Coronary artery (tissue), 2 donors: ENCODE measurements at regions not wholly inside any gene's neighbourhood (a gene's known extent, or its start where the extent isn't known, plus 50 kb on each side); places are given as distances from the start of the nearest gene placed in this dataset.

Experiments used
- DNase-seq: peaks from one replicate; pipeline ENCODE4 v3.0.0-alpha.2; 2017; ENCODE audit warnings: low spot score
- H3K27ac ChIP-seq, 2 donors: fragments of 200-600 bp; sonication (generic); one replicate each; pipeline ENCODE4 v1.5.1; 2016 to 2019
- H3K4me3 ChIP-seq: fragments of 200-600 bp; sonication (generic); 2 replicates; pipeline ENCODE4 v1.5.1; 2016; ENCODE audit warnings: mild to moderate bottlenecking, moderate library complexity
- TF ChIP-seq, protein P1 (sequence below): fragments of 200-600 bp; sonication (generic); IDR thresholded peaks from one replicate; pipeline ENCODE4 v1.5.1; 2019; ENCODE audit warnings: antibody characterized with exemption

DNA sequence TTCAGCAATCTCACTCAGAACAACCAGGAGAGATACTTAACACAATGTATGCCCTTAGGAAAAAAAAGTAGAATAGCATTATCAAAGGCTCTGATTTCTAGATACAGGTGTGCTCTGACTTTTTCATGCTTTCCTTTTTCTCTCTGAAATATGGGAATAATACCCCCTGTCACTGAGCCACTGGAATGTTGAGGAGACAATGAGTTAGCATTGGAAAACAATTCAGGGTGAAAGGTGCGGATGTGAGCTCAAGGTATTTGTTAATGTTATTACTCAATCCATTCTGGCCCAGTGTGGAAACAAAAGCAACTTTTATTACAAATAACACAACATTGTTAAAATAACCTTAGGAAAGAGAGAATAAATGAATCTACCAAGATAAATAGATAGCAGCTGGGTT, 228.0 kb downstream of the IKZF2 start:
- Histone ChIP-seq H3K4me3 (no peak overlapping the region), H3K27ac (no peak overlapping the region)
- TF ChIP-seq, protein P1, sequence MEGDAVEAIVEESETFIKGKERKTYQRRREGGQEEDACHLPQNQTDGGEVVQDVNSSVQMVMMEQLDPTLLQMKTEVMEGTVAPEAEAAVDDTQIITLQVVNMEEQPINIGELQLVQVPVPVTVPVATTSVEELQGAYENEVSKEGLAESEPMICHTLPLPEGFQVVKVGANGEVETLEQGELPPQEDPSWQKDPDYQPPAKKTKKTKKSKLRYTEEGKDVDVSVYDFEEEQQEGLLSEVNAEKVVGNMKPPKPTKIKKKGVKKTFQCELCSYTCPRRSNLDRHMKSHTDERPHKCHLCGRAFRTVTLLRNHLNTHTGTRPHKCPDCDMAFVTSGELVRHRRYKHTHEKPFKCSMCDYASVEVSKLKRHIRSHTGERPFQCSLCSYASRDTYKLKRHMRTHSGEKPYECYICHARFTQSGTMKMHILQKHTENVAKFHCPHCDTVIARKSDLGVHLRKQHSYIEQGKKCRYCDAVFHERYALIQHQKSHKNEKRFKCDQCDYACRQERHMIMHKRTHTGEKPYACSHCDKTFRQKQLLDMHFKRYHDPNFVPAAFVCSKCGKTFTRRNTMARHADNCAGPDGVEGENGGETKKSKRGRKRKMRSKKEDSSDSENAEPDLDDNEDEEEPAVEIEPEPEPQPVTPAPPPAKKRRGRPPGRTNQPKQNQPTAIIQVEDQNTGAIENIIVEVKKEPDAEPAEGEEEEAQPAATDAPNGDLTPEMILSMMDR, result no peak
- DNase-seq, result no peak

DNA sequence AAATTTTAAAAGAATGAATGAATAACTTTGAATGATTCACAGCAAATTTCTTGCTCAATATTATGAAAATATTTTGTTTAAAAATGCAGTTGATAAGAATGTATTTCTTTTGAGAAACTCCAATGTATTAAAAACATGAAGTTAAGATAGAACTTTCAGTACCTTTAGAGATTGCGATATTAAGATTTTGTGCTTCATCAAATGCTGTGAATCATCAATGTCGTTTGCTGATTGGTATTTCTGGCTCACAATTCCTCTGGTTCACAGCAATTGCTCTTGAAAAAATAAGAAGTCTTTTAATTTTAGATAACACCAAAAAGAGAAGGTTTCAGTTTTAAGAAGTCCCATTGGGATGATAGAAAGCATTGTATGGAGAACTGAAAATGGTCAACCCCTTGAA, 228.7 kb downstream of the IKZF2 start:
- no peak for DNase-seq

DNA sequence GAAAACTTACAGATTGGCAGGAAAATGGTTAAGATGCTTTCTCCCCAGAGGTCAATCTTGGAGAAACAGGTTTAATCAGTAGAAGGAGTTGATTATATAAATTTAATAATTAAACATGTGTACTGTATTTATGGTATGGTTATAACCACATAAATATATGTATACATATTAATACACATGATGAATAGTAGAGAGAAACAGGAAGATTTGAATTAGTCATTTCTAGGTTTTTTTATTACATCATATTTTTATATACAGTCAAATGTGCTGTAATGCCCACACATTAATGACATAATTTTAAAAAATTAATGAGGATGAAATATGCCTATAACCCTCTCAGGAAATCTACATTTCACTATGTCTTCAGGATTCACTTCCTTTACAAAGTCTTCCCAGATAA, 229.7 kb downstream of the IKZF2 start:
- H3K4me3 ChIP-seq, result no peak overlapping the region
- no peak overlapping the region for H3K27ac ChIP-seq
- TF ChIP-seq, protein P1, result no peak
- no peak for DNase-seq

More for the DNA sequence above, 228.7 kb downstream of the IKZF2 start:
- no peak overlapping the region for H3K4me3 ChIP-seq
- TF ChIP-seq, protein P1, result no peak
- no peak overlapping the region for H3K27ac ChIP-seq

DNA sequence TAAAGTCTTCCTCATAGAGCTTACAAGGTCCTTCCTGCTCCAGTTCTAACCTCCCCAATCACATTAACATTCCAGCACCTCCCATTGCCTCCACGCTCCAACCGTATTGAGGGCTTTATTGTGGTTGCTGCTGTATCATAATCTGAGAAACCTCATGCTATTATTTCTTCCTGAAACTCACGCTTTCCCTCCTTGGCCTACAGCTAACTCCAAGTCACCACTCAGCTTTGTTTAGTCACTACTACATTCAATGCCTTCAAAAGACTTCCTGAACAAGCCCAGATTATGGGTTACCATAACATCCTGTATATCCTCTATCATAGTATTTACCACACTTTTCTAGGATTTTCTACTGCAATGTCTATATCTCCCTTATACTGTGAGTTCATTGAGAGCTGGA, 230.4 kb downstream of the IKZF2 start:
- TF ChIP-seq, protein P1, result no peak
- Histone ChIP-seq H3K27ac (no peak overlapping the region), H3K4me3 (no peak overlapping the region)
- DNase-seq, result no peak

DNA sequence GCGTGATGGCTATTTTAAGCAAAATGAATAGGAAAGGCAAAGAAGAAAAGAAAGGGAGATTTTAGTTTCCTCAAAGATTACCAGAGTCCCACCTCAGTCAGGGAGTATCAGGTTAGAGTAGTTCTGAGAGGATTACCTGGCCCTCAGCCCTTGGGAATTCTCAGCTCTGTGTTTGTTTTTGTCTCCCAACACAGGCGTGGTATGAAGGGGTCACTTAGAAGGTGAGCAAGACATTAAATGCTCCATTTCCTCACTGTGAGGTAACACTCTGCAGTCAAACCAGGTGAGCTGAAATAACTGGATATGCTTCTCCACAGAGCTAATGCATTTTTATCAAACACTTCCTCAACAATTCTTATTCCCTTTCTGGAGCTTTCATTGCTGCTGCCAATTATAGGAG, 232.2 kb downstream of the IKZF2 start:
- H3K4me3 ChIP-seq, result no peak overlapping the region
- TF ChIP-seq, protein P1, result no peak
- H3K27ac ChIP-seq, result no peak overlapping the region
- no peak for DNase-seq

DNA sequence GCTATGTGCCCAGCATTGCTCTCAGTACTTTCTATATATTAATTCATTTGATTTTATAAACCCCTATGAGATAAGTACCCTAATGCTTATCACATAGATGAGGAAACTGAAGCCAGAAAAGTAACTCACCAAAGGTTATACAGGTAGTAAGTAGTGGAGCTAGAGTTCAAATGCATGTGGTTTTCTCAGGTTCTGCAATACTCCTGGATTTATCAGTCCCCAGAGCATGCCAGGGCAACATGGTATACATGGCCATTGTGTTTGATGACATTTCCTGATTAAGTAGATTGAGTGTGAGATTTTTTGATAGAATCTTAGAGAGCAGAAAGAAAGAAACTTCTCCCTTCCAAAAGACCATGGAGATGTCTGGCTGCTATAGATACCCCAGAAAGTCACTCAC, 233.1 kb downstream of the IKZF2 start:
- no peak overlapping the region for H3K4me3 ChIP-seq
- no peak overlapping the region for H3K27ac ChIP-seq
- DNase-seq, result no peak
- TF ChIP-seq, protein P1, result no peak

DNA sequence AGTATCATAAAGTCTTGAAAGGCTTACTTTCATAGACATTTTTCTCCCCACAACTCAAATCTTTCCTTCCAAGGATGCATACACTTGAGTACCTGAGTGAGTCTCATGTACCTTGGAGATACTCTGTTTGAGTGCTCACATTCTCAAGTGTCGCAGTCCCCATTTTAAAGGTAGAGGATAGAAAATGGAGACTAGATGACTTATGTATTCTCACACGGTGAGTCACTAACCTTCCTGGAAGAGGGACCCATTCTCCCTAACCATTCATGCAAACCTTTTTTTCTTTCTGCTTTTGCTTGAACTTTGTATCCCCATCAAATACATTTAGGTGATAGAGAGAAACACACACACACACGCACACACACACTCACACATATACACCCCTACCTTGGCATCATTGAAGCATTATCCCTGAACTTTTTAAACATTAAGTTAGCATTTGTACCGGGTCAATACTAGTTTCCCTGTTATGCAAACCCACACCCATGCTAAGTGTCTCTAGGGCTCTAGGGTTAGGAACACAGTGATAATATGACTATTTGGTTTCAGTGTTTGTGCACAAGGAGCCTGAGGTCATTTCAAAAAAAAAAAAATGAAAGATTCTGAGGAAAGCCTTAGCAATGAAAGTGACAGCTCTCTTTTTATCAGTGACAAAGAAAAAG, 236.2 kb downstream of the IKZF2 start:
- TF ChIP-seq, protein P1, result no peak
- H3K4me3 ChIP-seq, result no peak overlapping the region
- H3K27ac ChIP-seq, result no peak overlapping the region
- no peak for DNase-seq
